ENCODE measurements at regions not wholly inside any gene's neighbourhood (a gene's known extent, or its start where the extent isn't known, plus 50 kb on each side); places are given as distances from the start of the nearest gene placed in this dataset.

DNA sequence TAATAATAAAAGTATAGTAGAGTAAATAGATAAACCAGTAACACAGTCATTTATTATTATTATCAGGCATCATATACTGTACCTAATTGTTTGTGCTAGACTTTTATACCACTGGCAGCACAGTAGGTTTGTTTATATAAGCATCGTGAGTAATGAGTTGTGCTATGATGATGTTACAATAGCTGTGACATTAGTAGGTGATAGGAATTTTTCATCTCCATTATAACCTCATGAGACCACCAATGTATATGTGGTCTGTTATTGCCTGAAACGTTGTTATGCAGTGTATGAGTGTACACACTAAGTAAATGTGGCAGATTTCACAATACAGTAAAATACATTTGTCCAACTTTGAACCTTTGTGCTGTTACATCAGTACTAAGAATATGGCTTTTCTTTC is 72.7 kb upstream of the SPATA31D4 start:
- TF ChIP-seq EP300 (IDR thresholded peaks at IDR 0.05): no peak
- TF ChIP-seq, protein P1, sequence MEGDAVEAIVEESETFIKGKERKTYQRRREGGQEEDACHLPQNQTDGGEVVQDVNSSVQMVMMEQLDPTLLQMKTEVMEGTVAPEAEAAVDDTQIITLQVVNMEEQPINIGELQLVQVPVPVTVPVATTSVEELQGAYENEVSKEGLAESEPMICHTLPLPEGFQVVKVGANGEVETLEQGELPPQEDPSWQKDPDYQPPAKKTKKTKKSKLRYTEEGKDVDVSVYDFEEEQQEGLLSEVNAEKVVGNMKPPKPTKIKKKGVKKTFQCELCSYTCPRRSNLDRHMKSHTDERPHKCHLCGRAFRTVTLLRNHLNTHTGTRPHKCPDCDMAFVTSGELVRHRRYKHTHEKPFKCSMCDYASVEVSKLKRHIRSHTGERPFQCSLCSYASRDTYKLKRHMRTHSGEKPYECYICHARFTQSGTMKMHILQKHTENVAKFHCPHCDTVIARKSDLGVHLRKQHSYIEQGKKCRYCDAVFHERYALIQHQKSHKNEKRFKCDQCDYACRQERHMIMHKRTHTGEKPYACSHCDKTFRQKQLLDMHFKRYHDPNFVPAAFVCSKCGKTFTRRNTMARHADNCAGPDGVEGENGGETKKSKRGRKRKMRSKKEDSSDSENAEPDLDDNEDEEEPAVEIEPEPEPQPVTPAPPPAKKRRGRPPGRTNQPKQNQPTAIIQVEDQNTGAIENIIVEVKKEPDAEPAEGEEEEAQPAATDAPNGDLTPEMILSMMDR (IDR thresholded peaks at IDR 0.05): no peak
